ENCODE measurements at regions not wholly inside any gene's neighbourhood (a gene's known extent, or its start where the extent isn't known, plus 50 kb on each side); places are given as distances from the start of the nearest gene placed in this dataset.

- Mint-ChIP-seq H3K4me1 (ENCODE audit: unreplicated experiment) (no peaks in the 10 kb centered on the region), H3K27me3 (ENCODE audit: unreplicated experiment) (peaks cover 8% of the 10 kb centered on the region), H3K4me3 (ENCODE audit: unreplicated experiment) (no peak overlapping the region)
Measured at GRCh38 chr2:53397085-53397484, 370.5 kb upstream of the CHAC2 start.

GRCh38 chr2:53381271-53381670 is 386.3 kb upstream of the CHAC2 start:
- no peaks in the 10 kb centered on the region for H3K27me3 Mint-ChIP-seq (ENCODE audit: unreplicated experiment)
- no peaks in the 10 kb centered on the region for H3K36me3 Mint-ChIP-seq (ENCODE audit: unreplicated experiment)
- no peak for DNase-seq (ENCODE audit: extremely low spot score, unreplicated experiment)
- H3K4me3 Mint-ChIP-seq (ENCODE audit: unreplicated experiment) = no peak overlapping the region
- TF ChIP-seq, protein P1, sequence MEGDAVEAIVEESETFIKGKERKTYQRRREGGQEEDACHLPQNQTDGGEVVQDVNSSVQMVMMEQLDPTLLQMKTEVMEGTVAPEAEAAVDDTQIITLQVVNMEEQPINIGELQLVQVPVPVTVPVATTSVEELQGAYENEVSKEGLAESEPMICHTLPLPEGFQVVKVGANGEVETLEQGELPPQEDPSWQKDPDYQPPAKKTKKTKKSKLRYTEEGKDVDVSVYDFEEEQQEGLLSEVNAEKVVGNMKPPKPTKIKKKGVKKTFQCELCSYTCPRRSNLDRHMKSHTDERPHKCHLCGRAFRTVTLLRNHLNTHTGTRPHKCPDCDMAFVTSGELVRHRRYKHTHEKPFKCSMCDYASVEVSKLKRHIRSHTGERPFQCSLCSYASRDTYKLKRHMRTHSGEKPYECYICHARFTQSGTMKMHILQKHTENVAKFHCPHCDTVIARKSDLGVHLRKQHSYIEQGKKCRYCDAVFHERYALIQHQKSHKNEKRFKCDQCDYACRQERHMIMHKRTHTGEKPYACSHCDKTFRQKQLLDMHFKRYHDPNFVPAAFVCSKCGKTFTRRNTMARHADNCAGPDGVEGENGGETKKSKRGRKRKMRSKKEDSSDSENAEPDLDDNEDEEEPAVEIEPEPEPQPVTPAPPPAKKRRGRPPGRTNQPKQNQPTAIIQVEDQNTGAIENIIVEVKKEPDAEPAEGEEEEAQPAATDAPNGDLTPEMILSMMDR (IDR thresholded peaks at IDR 0.05) = no peak
- no peaks in the 10 kb centered on the region for H3K4me1 Mint-ChIP-seq (ENCODE audit: unreplicated experiment)
- H3K9me3 Mint-ChIP-seq (ENCODE audit: unreplicated experiment) = peaks cover 3% of the 10 kb centered on the region
- H3K27ac Mint-ChIP-seq (ENCODE audit: unreplicated experiment) = no peak overlapping the region

More at GRCh38 chr2:53397085-53397484, 370.5 kb upstream of the CHAC2 start:
- DNase-seq (ENCODE audit: extremely low spot score, unreplicated experiment) = no peak
- TF ChIP-seq, protein P1 (IDR thresholded peaks at IDR 0.05) = no peak
- H3K9me3 Mint-ChIP-seq (ENCODE audit: unreplicated experiment) = no peaks in the 10 kb centered on the region
- H3K36me3 Mint-ChIP-seq (ENCODE audit: unreplicated experiment) = no peaks in the 10 kb centered on the region
- no peak overlapping the region for H3K27ac Mint-ChIP-seq (ENCODE audit: unreplicated experiment)

GRCh38 chr2:53379547-53379946 is 388.1 kb upstream of the CHAC2 start:
- DNase-seq (ENCODE audit: extremely low spot score, unreplicated experiment) = no peak
- TF ChIP-seq, protein P1 (IDR thresholded peaks at IDR 0.05) = no peak
- no peak overlapping the region for H3K27ac Mint-ChIP-seq (ENCODE audit: unreplicated experiment)
- no peak overlapping the region for H3K4me3 Mint-ChIP-seq (ENCODE audit: unreplicated experiment)
- no peaks in the 10 kb centered on the region for H3K27me3 Mint-ChIP-seq (ENCODE audit: unreplicated experiment)
- H3K9me3 Mint-ChIP-seq (ENCODE audit: unreplicated experiment) = peaks cover 4% of the 10 kb centered on the region
- no peaks in the 10 kb centered on the region for H3K36me3 Mint-ChIP-seq (ENCODE audit: unreplicated experiment)
- no peaks in the 10 kb centered on the region for H3K4me1 Mint-ChIP-seq (ENCODE audit: unreplicated experiment)

DNA sequence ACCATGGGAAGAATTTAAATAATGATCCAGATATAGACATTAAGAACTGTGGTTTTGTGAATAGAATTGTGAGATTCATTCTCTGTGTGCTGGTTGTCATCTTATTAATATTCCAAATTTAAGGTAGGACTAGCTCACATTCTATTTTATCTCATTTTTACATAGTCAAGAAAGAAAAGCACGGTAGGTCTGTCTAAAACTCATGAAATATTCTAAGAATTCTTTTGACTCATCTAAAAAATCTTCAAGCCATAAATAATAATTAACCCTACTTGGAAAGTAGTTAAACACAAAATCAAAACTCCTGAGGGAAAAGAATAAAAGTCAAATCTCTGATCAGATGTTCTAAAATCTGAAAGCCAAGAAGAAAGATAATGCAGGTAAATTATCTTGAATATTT is 388.8 kb upstream of the CHAC2 start:
- Mint-ChIP-seq H3K4me3 (ENCODE audit: unreplicated experiment) (no peak overlapping the region), H3K4me1 (ENCODE audit: unreplicated experiment) (no peaks in the 10 kb centered on the region), H3K36me3 (ENCODE audit: unreplicated experiment) (no peaks in the 10 kb centered on the region), H3K9me3 (ENCODE audit: unreplicated experiment) (peaks cover 4% of the 10 kb centered on the region), H3K27me3 (ENCODE audit: unreplicated experiment) (no peaks in the 10 kb centered on the region), H3K27ac (ENCODE audit: unreplicated experiment) (no peak overlapping the region)
- no peak for DNase-seq (ENCODE audit: extremely low spot score, unreplicated experiment)
- TF ChIP-seq, protein P1 (IDR thresholded peaks at IDR 0.05) = no peak

GRCh38 chr2:53373126-53373525 is 394.5 kb upstream of the CHAC2 start:
- Mint-ChIP-seq H3K27ac (ENCODE audit: unreplicated experiment) (no peak overlapping the region), H3K4me1 (ENCODE audit: unreplicated experiment) (no peaks in the 10 kb centered on the region), H3K9me3 (ENCODE audit: unreplicated experiment) (peaks cover 4% of the 10 kb centered on the region), H3K36me3 (ENCODE audit: unreplicated experiment) (no peaks in the 10 kb centered on the region), H3K27me3 (ENCODE audit: unreplicated experiment) (peaks cover 3% of the 10 kb centered on the region), H3K4me3 (ENCODE audit: unreplicated experiment) (no peak overlapping the region)
- TF ChIP-seq, protein P1 (IDR thresholded peaks at IDR 0.05) = no peak
- no peak for DNase-seq (ENCODE audit: extremely low spot score, unreplicated experiment)
